SH-SY5Y (cell line): ENCODE measurements at regions not wholly inside any gene's neighbourhood (a gene's known extent, or its start where the extent isn't known, plus 50 kb on each side); places are given as distances from the start of the nearest gene placed in this dataset.

Experiments
- GATA2 ChIP-seq: IDR thresholded peaks from 2 replicates; pipeline ENCODE4 v1.6.1; 2011; ENCODE audit warnings: mild to moderate bottlenecking, low read depth, low read length
- GATA3 ChIP-seq: IDR thresholded peaks from 2 replicates; pipeline ENCODE4 v1.6.1; 2011; ENCODE audit warnings: low read depth, mild to moderate bottlenecking, low read length, moderate library complexity

GRCh38 chr12:124388679-124389137 is 93.8 kb downstream of the RFLNA start:
- TF ChIP-seq GATA3 (no peak), GATA2 (no peak)
